ENCODE measurements at regions not wholly inside any gene's neighbourhood (a gene's known extent, or its start where the extent isn't known, plus 50 kb on each side); places are given as distances from the start of the nearest gene placed in this dataset.

DNA sequence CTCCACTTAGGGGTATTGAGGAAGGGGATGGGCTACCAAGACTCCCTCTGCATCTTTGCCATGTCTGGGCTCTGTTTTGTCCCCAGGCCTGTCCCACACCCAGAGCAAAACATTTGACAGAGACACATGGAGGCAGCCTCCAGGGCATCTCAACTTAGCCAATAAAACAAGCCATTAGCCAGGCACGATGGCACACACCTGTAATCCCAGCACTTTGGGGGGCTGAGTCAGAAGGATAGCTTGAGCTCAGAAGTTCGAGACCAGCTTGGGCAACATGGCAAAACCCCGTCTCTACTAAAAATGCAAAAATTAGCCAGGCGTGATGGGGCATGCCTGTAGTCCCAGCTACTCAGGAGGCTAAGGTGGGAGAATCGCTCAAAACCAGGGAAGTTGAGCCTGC lies 120.3 kb upstream of the IPO9 start:
- no peak for DNase-seq (ENCODE audit: low read depth)

DNA sequence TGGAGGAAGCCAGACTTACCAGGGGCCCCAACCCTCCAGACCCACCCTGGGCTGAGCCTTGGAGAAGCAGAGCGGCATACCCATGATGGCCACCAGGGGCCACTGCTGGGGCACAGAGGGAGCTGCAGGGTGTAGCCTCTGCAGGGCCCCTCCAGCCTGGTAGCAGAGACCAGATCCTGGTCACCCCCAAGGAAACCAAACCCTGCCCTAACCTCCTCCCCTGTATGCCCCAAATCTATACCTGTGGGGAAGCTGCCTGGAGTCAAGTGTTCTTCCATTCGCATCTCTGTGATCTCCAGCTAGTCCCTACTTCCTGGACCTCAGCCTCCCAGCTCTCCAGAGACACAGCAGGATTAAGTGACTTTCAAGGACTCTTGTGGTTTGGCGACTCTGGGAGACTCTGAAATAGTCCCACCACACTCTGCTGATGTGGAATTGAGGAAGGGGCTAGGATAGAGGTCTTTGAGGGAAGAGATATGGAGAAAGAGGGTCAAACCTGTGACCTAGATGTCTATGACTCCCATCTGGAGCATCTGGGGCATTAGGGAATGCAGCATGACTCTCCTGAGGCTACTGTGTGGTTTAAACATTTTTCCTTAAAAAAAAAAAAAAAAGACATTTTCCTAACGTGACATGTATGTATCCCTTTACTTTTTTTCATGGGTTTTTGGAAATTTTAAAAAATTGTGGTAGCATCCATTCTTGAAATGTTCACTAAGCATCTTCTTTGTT lies 119.2 kb upstream of the IPO9 start:
- peak; percentile 80 for DNase-seq (ENCODE audit: low read depth)

DNA sequence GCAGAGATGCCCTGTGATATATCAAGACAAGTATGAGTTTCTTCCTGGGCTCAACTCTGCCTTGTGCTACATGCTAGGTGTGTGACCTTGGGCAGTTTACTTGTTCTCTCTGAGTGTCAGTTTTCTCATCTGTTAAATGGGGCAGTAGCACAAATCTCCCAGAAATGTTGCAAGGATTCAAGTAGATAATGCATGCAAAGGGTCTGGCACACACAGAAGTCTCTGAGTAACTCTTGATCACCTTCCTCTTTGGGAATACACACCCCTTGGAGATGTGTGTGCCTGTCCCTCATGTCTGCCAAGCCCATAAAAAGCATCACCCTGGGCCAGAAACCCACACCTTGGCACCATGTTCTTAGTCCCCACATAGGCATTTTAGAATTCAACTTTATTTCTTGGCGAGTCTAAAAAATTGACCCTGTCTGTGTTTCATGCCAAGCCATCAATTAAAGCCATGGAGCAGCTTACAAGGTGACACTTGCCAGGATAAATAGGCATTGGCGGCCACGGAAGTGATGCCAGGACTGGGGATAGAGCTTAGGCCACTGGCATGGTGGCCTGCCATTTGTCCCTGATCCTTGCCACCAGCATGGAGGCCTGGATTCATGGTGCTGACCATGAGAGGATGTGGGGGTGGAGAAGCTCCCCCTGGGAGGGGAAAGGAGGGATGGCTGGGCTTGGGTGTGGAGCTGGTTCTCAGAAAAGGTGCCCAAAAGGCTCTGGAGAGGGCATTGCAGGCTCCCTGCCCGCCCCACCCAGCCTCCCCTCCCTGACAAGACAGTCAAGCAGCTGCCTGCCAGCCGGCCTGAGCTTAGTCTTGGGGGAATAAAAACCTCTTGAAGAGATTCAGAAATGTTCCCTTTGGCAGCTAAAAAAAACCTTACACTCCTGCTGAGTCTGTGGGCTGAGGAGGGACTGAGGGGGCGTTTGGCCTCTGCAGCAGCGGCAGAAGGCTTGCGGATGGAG lies 118.0 kb upstream of the IPO9 start:
- peak; percentile 54 for DNase-seq (ENCODE audit: low read depth)

DNA sequence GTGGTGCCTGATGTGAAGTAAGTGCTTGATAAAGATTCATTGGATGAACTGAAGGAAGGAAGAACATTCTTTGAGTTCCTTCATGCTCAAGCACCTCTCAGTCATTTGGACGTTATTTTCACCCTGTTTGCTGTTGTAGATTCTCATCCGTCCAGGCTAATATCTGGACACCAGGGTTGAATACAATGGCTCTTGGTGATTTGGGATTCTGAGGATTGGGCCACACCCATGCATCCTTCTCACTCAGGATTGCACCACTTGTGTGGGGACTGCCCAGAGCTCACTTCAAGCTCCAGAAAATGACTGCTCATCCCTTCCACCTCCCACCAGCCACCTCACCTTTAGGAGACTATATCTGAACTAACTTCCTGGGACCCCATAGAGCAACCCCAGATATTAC lies 117.1 kb upstream of the IPO9 start:
- peak; percentile 44 for DNase-seq (ENCODE audit: low read depth)

DNA sequence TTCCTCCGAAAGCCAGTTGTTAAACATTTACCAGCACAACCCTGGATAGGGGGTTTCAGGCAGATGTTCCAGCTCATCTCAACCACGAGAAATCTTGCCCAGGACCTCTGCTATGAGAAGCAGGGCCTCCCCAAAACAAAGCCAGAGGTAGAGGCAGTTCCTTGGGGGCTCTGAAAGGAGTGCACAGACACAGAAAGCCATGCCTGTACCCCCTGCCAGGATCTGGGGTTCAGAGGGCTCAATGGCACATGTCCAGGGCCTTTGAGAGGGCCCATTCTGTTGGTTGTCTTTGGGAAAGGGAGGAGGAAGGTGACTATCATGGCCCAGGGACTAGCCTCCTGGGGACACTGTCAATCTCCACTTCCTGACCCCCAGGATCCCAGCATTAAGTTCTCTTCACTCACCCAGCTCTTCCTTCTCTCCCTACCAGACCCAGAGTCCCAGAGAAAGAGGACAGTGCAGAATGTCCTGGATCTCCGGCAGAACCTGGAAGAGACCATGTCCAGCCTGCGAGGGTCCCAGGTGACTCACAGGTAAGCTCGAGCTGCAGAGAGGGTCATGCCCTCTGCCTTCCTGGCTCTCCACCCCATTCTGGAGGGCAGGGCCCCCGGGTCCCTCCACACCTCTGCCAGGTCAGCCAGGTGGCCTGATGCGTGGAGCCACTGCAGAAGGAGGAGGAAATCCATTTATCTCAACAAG lies 116.4 kb upstream of the IPO9 start:
- DNase-seq (ENCODE audit: low read depth) = no peak

DNA sequence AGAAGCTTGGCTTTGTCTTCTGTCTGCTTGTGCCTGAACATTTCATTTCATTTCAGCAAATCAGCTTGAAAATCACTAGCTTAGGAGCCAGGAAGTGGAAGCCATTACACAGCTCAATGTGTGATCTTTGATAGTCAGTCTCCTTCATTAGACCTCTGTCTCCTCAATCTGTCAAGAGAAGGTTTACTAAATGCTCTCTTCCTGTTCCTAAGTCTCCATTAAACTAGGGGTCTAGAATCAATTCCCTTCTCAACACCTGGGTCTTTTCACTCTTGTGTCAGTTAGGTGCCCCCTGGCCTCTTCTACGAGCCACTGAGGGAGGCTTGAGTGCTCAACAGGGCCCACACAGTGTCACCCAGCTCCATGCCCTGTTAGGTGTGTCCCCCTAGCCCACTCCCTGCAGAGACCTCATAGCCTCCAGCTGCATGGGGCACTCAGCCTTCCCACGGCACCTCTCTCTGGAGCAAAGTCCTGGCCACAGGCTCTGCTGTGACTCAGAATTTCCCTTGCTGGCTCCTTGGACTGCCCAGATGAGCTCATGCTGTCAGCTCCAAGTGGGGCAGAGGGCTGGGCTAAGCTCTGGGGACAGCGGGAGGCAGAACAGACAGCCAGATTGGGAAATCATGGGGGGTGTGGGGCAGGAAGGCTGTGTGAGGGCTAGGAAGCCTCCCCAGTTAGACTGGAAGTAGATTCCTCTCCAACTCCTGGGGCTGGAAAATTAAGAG lies 115.7 kb upstream of the IPO9 start:
- DNase-seq (ENCODE audit: low read depth) = peak; percentile 100

DNA sequence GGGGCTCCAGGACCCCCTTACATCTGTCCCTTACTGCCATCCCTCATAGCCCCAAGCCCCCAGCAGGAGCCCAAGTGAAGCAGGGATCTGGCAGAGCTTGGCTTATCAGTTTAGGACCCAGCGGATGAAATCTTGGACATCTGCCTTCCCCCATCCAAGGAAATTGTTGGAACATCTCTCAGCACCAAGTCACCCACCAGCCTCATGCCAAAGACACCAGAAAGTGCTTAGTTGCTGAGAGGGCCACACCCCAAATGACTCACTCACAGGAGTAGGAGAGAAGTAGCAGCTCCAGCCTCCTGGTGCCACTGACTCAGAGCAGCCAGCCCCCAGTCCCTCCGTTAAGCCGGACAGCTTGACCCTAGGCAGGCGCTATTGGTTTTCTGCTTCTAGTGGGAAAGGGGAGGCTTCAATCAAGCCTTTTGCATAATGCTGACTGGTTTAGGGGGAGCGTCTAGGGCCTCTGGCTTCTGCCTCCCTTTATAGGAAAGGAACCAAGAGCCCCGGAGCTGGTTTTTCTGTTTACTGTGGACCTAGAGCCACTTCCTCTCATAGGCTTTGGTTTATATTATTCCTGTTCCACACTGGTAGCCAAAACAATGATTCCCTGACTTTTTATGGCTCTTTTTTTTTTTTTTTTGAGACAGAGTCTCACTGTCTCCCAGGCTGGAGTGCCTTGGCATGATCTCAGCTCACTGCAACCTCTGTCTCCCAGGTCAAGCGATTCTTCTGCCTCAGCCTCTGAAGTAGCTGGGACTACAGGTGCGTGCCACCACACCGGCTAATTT lies 114.2 kb upstream of the IPO9 start:
- peak; percentile 100 for DNase-seq (ENCODE audit: low read depth)

DNA sequence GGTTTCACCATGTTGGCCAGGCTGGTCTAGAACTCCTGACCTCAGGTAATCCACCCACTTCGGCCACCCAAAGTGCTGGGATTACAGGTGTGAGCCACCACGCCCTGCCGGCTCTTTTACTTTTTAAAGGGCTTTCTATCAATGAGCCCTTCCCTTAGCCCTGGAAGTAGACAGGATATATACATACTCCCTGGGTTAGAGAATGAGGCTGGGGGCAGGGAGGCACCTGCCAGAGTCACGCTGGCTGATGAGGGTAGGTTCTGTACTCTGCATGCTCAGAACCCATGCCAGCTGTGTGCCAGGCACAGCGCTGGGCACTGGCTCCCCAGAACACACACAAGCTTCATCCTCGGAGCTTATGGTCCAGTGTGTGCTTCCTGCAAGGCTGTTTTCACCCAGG lies 113.6 kb upstream of the IPO9 start:
- DNase-seq (ENCODE audit: low read depth) = no peak

DNA sequence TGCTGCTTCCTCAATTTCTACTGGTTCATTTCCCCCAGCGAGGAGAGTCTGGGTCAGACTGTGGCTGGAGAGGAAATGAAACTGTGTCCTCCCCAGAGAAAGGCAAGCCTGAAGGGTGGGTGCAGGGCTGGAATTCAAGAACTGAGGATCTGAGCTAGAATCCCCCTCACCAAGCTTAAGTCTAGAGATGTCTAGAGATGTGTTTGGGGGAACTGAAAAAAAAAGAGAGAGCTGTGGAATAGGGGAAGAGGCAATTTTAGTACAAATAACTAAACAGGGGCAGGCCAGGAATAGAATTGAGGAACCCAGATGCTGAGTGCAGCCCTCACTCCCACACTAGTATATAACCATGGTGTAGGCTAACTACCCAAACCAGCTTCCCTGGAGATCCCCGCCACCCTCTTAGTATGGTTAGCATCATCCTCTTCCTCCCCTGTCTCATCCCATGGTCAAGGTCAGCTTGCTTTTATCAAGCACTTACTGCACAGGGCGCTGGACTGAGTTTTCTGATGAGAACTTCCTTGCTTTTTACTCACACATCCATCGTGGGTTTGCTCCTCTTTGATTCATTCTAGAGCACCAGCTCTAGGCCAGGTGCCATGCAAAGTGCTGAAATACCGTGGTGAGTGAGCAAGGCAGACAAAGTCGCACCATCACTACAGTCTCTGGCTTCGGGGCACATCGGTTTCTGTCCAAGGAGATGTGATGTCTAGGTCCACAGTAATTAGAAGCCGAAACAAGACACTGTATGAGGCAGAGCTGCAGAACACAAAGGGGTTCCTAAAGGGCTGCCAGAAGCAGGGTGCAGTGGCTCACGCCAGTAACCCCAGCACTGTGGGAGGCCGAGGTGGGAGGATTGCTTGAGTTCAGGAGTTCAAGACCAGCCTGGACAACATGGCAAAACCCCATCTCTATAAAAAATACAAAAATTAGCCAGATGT lies 112.9 kb upstream of the IPO9 start:
- DNase-seq (ENCODE audit: low read depth) = no peak

DNA sequence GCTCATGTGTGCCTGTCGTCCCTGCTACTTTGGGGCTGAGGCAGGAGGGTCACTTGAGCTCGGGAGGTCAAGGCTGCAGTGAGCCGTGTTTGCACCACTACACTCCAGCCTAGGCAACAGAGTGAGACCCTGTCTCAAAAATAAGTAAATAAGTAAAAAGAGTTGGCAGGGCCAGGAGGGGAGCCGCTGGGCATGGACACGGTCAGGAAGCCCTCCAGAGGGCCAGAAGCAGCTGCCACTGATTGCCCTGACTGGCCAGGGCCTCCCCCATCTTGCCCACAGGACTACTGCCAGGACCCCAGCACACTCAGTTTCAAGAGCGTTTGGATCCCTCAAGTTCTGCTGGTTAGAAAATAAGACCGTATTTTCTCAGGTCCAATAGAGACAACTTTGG lies 112.2 kb upstream of the IPO9 start:
- no peak for DNase-seq (ENCODE audit: low read depth)

DNA sequence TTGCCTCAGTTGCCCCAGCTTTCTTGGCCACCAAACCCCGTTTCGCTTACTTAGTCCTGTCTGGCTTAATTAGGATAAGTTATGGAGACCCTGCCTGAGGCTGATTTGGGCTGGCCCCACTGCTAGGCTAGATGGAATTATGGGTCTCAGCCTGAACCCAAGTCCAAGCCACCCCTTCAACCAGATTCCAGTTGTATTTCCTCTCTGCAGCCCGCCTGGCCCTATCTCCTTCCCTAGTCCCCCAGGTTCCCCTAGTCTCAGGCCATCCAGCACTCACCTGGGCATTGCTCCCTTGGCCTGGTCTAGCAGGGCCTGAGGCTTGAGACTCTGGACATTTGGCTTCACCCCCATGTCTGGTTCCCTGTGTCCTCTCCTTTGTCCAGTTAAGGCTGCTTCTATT lies 111.7 kb upstream of the IPO9 start:
- no peak for DNase-seq (ENCODE audit: low read depth)

DNA sequence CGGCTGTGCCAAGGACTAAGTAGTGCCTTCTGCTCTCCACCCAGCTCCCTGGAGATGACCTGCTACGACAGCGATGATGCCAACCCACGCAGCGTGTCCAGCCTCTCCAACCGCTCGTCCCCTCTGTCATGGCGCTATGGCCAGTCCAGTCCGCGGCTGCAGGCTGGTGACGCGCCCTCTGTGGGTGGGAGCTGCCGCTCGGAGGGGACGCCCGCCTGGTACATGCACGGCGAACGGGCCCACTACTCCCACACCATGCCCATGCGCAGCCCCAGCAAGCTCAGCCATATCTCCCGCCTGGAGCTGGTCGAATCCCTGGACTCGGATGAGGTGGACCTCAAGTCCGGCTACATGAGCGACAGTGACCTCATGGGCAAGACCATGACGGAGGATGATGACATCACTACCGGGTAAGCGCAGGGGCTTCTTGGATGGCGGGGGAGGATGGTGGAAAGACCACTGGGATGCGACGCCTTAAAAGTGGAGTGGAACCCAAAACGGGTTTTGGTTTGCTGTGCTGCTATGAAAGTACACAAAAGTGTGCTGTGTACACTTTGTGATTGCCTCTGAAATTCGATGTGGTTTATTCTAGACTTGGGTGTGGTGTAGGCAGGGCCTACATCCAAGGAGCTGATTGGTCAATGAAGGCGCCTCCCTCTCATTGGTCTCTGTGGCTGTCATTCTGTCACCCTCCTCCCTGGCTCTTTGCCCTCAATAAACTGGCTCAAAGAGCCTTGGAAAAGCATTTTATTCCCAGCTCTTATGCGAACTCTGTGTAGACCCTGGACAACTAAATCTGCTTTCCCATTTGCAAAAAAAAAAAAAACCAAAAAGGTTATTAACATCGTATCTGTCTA lies 110.4 kb upstream of the IPO9 start:
- peak; percentile 40 for DNase-seq (ENCODE audit: low read depth)

DNA sequence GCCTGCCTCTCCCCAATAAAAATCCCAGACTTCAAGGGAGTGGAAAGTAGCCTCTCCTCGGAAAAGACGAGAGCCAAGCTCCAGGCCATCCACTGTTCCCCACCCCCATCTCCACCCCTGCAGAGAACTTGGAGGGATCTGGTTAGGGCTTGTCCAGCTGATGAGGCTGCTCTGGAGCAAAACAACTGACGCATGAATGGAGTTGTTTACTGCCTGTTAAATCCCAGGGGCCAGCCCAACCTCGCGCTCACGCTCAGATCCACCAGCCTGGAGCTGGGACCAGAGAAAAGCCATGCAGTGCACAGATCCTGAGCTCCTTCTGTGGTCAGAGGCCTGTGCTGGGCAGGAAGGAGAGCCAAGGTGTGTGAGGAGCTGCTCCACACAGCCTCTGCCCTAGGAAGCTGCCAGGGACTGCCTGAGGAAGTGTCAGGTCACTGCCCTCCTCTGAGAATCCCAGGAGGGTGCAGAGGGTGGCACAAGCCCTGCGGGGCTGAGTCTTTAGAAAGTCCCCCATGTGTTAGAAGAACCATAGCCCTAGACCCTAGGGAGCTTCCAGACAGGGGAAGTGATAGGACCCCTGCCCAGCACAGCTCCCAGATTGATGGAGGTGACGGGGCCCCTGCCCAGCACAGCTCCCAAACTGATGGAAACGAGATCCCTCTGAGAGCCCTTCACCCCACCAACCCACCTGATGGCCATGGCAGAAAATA lies 109.0 kb upstream of the IPO9 start:
- DNase-seq (ENCODE audit: low read depth) = peak; percentile 94

DNA sequence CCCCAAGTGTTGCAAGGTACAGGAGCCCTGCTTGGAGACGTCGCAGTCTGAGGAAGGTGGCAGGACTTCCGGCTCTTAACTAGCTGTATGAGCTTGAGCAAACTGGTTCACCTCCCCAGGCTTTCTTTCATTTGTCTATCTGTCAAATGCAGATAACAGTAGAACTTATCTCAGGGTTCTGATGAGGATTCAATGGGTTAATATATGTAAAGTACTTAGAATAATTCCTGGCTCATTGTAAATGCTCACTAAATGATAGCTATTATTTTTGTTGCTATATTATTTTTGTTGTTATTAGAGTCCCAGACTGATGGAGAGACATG lies 108.5 kb upstream of the IPO9 start:
- no peak for DNase-seq (ENCODE audit: low read depth)

DNA sequence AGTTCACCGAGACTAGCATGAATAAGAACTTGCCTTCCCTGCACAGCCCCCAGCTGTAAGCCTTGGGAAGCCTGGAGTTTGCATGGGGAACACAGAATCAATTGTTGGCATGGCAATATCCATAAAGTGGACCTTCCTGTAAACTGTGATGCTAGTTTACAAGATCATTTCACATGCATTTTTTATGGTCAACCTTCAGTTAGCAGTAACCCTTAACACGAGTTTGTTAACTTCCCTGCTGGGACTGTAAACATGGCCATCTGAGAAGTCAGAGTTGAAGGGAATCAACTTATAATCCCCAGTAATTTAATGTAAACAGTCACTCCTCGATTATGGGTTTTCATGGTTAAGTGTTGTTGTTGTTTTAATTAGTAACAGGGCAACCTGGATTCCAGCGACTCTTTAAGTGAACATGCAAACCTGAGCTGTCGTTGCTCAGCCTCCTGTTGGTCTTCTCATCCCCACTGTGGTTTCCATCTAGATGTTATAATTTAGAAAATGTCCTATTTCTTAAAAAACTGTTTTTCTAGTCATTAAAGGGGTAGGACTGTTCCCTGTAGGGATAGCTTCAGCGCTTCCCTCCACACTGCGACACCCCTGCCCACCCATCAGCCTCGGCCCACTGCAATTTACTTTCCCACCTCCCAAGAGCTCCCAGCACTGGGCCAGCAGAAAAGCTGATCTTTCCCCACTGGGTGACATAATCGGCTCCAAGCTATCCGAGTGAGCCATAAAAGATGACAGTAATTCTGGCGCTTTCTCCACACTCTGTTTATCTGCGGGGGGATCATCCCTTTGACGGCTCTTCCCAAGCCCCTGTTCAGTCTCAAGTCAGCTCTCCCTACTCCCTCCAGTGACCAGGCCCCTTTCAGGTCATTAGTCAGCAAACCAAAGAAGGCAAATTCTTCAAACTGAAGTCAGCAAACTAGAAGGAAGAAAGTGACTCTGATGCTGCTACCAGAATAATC lies 107.6 kb upstream of the IPO9 start:
- DNase-seq (ENCODE audit: low read depth) = peak; percentile 85

DNA sequence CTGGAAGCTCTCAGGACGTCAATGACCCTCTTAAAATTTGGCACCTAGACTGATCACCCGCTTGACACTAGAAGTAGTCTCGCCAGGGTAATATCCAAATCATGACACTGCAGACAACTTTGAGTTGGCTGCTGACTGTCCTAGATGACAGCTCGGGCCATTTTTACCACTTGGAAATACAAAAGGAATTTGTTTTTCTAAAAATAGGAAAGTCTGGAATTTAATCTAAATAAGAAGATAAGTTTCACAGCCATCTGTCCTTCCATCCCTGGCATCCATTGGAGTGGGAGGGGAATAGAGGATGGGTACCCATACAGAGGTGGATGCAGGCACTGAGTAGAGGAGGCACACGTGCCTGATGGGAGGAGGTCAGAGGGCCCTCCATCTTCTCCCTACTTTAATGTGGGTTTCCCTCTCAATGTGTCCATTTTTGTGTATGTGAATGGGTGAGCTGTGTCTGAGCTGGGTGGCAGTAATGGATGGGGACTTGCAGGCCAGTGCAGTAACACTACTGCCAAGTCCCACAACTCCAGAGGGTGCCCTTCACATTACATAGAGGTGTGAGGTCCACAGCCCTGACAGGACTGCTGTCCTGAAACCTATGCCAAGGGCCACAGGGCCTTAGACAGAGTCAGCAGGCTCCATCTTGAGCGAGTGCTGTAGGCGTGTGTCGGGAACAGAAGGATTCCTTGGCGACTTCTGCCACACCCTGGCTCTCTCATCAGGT lies 104.8 kb upstream of the IPO9 start:
- no peak for DNase-seq (ENCODE audit: low read depth)

DNA sequence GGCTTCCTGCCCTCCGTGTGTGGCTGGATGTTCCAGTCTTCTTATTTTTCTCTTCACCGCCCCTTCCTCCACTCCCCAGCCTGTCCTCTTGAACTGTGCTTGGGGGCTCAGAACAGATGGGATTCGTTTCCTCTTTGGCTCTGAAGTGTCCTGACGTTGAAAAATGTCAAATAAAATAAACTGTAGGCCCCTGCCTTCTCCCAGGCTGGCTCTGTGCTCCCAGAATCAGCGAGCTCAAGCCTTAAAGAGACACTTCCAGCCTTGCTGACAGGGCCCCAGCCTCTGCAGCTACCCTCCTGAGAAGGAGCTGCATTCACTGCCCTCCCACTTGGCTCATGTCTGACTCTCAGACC lies 104.2 kb upstream of the IPO9 start:
- DNase-seq (ENCODE audit: low read depth) = no peak
